ENCODE measurements at regions not wholly inside any gene's neighbourhood (a gene's known extent, or its start where the extent isn't known, plus 50 kb on each side); places are given as distances from the start of the nearest gene placed in this dataset.

GRCh38 chr1:111015222-111015621 is 51.5 kb upstream of the LRIF1 start:
- CTCF ChIA-PET = interaction anchor here (1.0 to 3.5 kb wide), 2 partner anchors 15 to 50 kb away, joined by 3 to 23 read pairs; no protein-coding TSS in a partner anchor
- peak; percentile 64 for ATAC-seq
- TF ChIP-seq SP1 (IDR thresholded peaks at IDR 0.05; ENCODE audit: low read depth) (no peak), RAD21 (IDR thresholded peaks at IDR 0.05; ENCODE audit: low read depth) (peak; percentile 28; the same call in 1 of the 2 replicates), POLR2AphosphoS5 (IDR thresholded peaks at IDR 0.05; ENCODE audit: low read depth, low read length) (no peak), CBX3 (IDR thresholded peaks at IDR 0.05; ENCODE audit: low read depth) (no peak), ZBTB33 (IDR thresholded peaks at IDR 0.05; ENCODE audit: extremely low read depth, insufficient replicate concordance, low read length) (no peak)
- POLR2A ChIA-PET = no interaction called here
- BruUV-seq (replicated peaks) = no TSS peak
- DNase-seq (ENCODE audit: low read depth, low spot score) = no peak
- Histone ChIP-seq H3K36me3 (ENCODE audit: control insufficient read depth in 1 of 2, insufficient read depth in 2 of 2, low read length in 2 of 2) (no peaks in the 10 kb centered on the region), H3K4me1 (ENCODE audit: control insufficient read depth in 1 of 2, insufficient read depth in 2 of 2, low read length in 2 of 2) (no peaks in the 10 kb centered on the region), H2AFZ (ENCODE audit: low read depth, low read length, poor library complexity, severe bottlenecking) (no peak overlapping the region), H3K9me2 (ENCODE audit: insufficient read depth) (no peaks in the 10 kb centered on the region), H3K27ac (ENCODE audit: low read depth, low read length) (no peak overlapping the region), H3K4me2 (ENCODE audit: low read length) (no peak overlapping the region), H3K9ac (ENCODE audit: low read length) (no peak overlapping the region), H3K27me3 (ENCODE audit: insufficient read depth, low read length) (peaks cover 6% of the 10 kb centered on the region), H3K9me3 (ENCODE audit: control insufficient read depth in 1 of 2, insufficient read depth in 1 of 2, low read depth in 1 of 2, low read length in 2 of 2) (no peaks in the 10 kb centered on the region), H3K4me3 (replicated peaks in 1 of 2; ENCODE audit: low read depth in 1 of 2, low read length in 2 of 2) (no peak overlapping the region), H4K20me1 (ENCODE audit: insufficient read depth) (no peaks in the 10 kb centered on the region), H3K79me2 (ENCODE audit: insufficient read depth, low read length) (no peaks in the 10 kb centered on the region)
- RAD21 ChIA-PET (ENCODE audit: low non-redundant PET in 1 of 2, low total read pairs in 2 of 2, uncharacterized antibody in 2 of 2, unreplicated experiment in 2 of 2) = no interaction called here
- intact Hi-C loops (cut with micrococcal nuclease) = no loop called here

Measured in HCT116 (cell line).